K562 (cell line): ENCODE measurements at regions not wholly inside any gene's neighbourhood (a gene's known extent, or its start where the extent isn't known, plus 50 kb on each side); places are given as distances from the start of the nearest gene placed in this dataset.

Source experiments
- ATAC-seq: fragments of 200-7000 bp; cut with Tn5 transposase; 3 replicates; pipeline ENCODE4 v1.9.1; 2020; ENCODE audit warnings: moderate library complexity
- BruUV-seq: library from RNA; stranded (reverse); fragments of 400-500 nt; replicated peaks from 2 replicates; lab custom pipeline; 2021; lab: Mats Ljungman, UMichigan
- CTCF ChIA-PET: fragments of 300-600 bp; formaldehyde crosslinking; extraction: SDS; loops from one replicate; lab custom pipeline; 2021; ENCODE audit warnings: low intra/inter-chr PET ratio; lab: Yijun Ruan, JAX
- POLR2A ChIA-PET: fragments of 300-600, 350-650 bp; sonication (Branson Sonifier 250); formaldehyde crosslinking; extraction: SDS; loops from one replicate; lab custom pipeline; 2021; ENCODE audit warnings: antibody characterized with exemption, inconsistent platforms; lab: Yijun Ruan, JAX
- DNase-seq, 4 experiments: peaks; one replicate each; pipeline versions ENCODE4 v3.0.0 to v3.0.0-alpha.2; 2011 to 2018; ENCODE audit warnings: low spot score in 3 of 4, mixed read lengths in 3 of 4; ENCODE audit errors: extremely low read depth in 1 of 4
- FAIRE-seq: peaks from 2 replicates; lab custom pipeline; 2011; peaks lifted over from hg19 to GRCh38; lab: Jason Lieb, UNC
- H2AFZ ChIP-seq: 2 replicates; pipeline ENCODE4 v1.6.0; 2011; ENCODE audit warnings: low read depth, low read length, control low read depth, inconsistent platforms
- H3K27ac ChIP-seq: fragments of 200-600 bp; 3 replicates; pipeline ENCODE4 v1.8.0; 2011; ENCODE audit warnings: low read depth, mild to moderate bottlenecking, control low read depth, inconsistent platforms, low read length, moderate library complexity, mixed read lengths; ENCODE audit errors: extremely low read depth
- H3K27me3 ChIP-seq, 2 experiments: fragments of 300-600 bp in 1 of 2; 2 replicates in 1 of 2; 3 replicates in 1 of 2; pipeline versions ENCODE4 v1.6.0 to v1.8.0; 2011; ENCODE audit warnings: inconsistent platforms in 2 of 2, low read length in 2 of 2, mild to moderate bottlenecking in 1 of 2, mixed read lengths in 1 of 2, moderate library complexity in 1 of 2; ENCODE audit not compliant: control insufficient read depth in 2 of 2, insufficient read depth in 2 of 2
- H3K36me3 ChIP-seq: fragments of 300-600 bp; 3 replicates; pipeline ENCODE4 v1.8.0; 2011; ENCODE audit warnings: mild to moderate bottlenecking, low read length, inconsistent platforms; ENCODE audit not compliant: control insufficient read depth, insufficient read depth
- H3K4me1 ChIP-seq, 2 experiments: fragments of 200-600 bp in 1 of 2; replicated peaks in 1 of 2; 2 replicates in 1 of 2; 3 replicates in 1 of 2; pipeline versions ENCODE4 v1.5.1 to v1.8.0; 2011; ENCODE audit warnings: inconsistent platforms in 2 of 2, low read length in 2 of 2, mild to moderate bottlenecking in 1 of 2, mixed read lengths in 1 of 2, moderate library complexity in 1 of 2; ENCODE audit not compliant: control insufficient read depth in 2 of 2, insufficient read depth in 2 of 2
- H3K4me2 ChIP-seq: 2 replicates; pipeline ENCODE4 v1.6.1; 2011; ENCODE audit warnings: low read length, control low read depth, inconsistent platforms, mixed read lengths; ENCODE audit not compliant: insufficient read depth
- H3K4me3 ChIP-seq: fragments of 200-600 bp; sonication (generic), shearing (Covaris generic); 2 replicates; pipeline ENCODE4 v1.5.1; 2016; ENCODE audit warnings: control low read depth, inconsistent platforms
- H3K79me2 ChIP-seq: fragments of 200-600 bp; 3 replicates; pipeline ENCODE4 v1.8.0; 2011; ENCODE audit warnings: low read length, inconsistent platforms; ENCODE audit not compliant: control insufficient read depth, insufficient read depth
- H3K9ac ChIP-seq, 2 experiments: 2 replicates each; pipeline versions ENCODE4 v1.6.0 to v1.6.1; 2011; ENCODE audit warnings: low read depth in 2 of 2, low read length in 2 of 2, control low read depth in 1 of 2, inconsistent platforms in 1 of 2, mild to moderate bottlenecking in 1 of 2, mixed read lengths in 1 of 2; ENCODE audit not compliant: insufficient read depth in 1 of 2
- H3K9me1 ChIP-seq: one replicate; pipeline ENCODE4 v1.6.0; 2011; ENCODE audit warnings: inconsistent platforms, mild to moderate bottlenecking, low read length, moderate library complexity; ENCODE audit not compliant: control insufficient read depth, insufficient read depth
- H3K9me3 ChIP-seq: replicated peaks from 2 replicates; pipeline ENCODE4 v1.5.1; 2011; ENCODE audit warnings: low read depth, low read length, inconsistent platforms; ENCODE audit not compliant: control insufficient read depth, insufficient read depth
- H4K20me1 ChIP-seq: replicated peaks from 2 replicates; pipeline ENCODE4 v1.6.1; 2011; ENCODE audit warnings: low read length, inconsistent platforms, mixed read lengths; ENCODE audit not compliant: control insufficient read depth, insufficient read depth
- ATF4 ChIP-seq: fragments of 450-650 bp; formaldehyde crosslinking; IDR thresholded peaks from 2 replicates; pipeline ENCODE4 v1.4.0; 2022; ENCODE audit warnings: mild to moderate bottlenecking, moderate library complexity
- CSDE1 ChIP-seq, 2 experiments: fragments of 450-650 bp; IDR thresholded peaks; 2 replicates each; pipeline ENCODE4 v1.6.1; 2016; ENCODE audit warnings: mild to moderate bottlenecking in 1 of 2
- ETV5 ChIP-seq: sonication (generic); formaldehyde crosslinking; IDR thresholded peaks from 2 replicates; pipeline ENCODE4 v1.4.0; 2020; ENCODE audit warnings: low read depth, mild to moderate bottlenecking, missing genetic modification reagents
- EZH2 ChIP-seq: IDR thresholded peaks from 2 replicates; pipeline ENCODE4 v1.6.1; 2012; ENCODE audit warnings: low read depth, mild to moderate bottlenecking, inconsistent platforms, low read length, borderline replicate concordance
- HBP1 ChIP-seq: fragments of 450-650 bp; formaldehyde crosslinking; IDR thresholded peaks from 2 replicates; pipeline ENCODE4 v1.4.0; 2022; ENCODE audit warnings: missing genetic modification characterization
- HNRNPUL1 ChIP-seq: fragments of 200-400 bp; formaldehyde crosslinking; IDR thresholded peaks from 2 replicates; pipeline ENCODE4 v1.6.1; 2017; ENCODE audit warnings: low read length
- HOXB6 ChIP-seq: fragments of 250-450 bp; sonication (Bioruptor Pico); IDR thresholded peaks from 2 replicates; pipeline ENCODE4 v1.5.1; 2022; ENCODE audit warnings: mild to moderate bottlenecking, borderline replicate concordance
- JUNB ChIP-seq: fragments of 450-650 bp; formaldehyde crosslinking; conservative IDR thresholded peaks from 2 replicates; pipeline ENCODE4 v1.4.0; 2020; ENCODE audit warnings: mild to moderate bottlenecking
- KDM4B ChIP-seq, 2 experiments: fragments of 450-650 bp in 1 of 2; sonication (generic) in 1 of 2; IDR thresholded peaks; 2 replicates each; pipeline ENCODE4 v1.6.1; 2016 to 2017; ENCODE audit warnings: borderline replicate concordance in 2 of 2, antibody characterized with exemption in 1 of 2, low read depth in 1 of 2, mild to moderate bottlenecking in 1 of 2
- MEF2D ChIP-seq: conservative IDR thresholded peaks from 2 replicates; pipeline ENCODE4 v1.6.1; 2016; ENCODE audit warnings: low read depth, missing genetic modification characterization, missing compliant biosample characterization
- MITF ChIP-seq: IDR thresholded peaks from 2 replicates; pipeline ENCODE4 v1.6.1; 2014; ENCODE audit warnings: antibody characterized with exemption
- STAT5B ChIP-seq: fragments of 250-450 bp; sonication (Bioruptor Pico); IDR thresholded peaks from 2 replicates; pipeline ENCODE4 v1.8.0; 2021; ENCODE audit warnings: mild to moderate bottlenecking, inconsistent platforms
- TSHZ1 ChIP-seq: fragments of 250-450 bp; sonication (Bioruptor Pico); IDR thresholded peaks from 2 replicates; pipeline ENCODE4 v1.4.0; 2020; ENCODE audit warnings: mild to moderate bottlenecking, moderate library complexity
- U2AF1 ChIP-seq: fragments of 200-400 bp; formaldehyde crosslinking; optimal IDR thresholded peaks from 2 replicates; pipeline ENCODE3; 2017; ENCODE audit warnings: mild to moderate bottlenecking, low read depth, low read length, moderate library complexity
- ZNF146 ChIP-seq: IDR thresholded peaks from one replicate; pipeline ENCODE4 v1.6.1; 2018; ENCODE audit warnings: missing compliant biosample characterization; ENCODE audit not compliant: unreplicated experiment
- WGBS: fragments of 100-300 bp; shearing (Covaris generic); methylation state at CpG from one replicate; pipeline ENCODE4 v1.1.6; 2016; ENCODE audit warnings: low coverage, mixed read lengths; ENCODE audit not compliant: insufficient coverage; ENCODE audit errors: missing lambda C conversion rate; 5-methylcytosine and 5-hydroxymethylcytosine counted together
- in situ Hi-C: fragments of 300-500 bp; cut with MboI; formaldehyde crosslinking; loops from 4 replicates; pipeline ENCODE4 v1.15.0; 2018; ENCODE audit warnings: inconsistent platforms, mixed read lengths
- intact Hi-C: fragments of 100-400 bp; cut with micrococcal nuclease; formaldehyde crosslinking; loops from 2 replicates; pipeline ENCODE4 v1.14.2; 2022

GRCh38 chr4:32196950-32197688 lies 1477.0 kb downstream of the PCDH7 start:
- H3K9ac ChIP-seq: no peak overlapping the region
- POLR2A ChIA-PET: no interaction called here

More at GRCh38 chr4:32196950-32197688, 1477.0 kb downstream of the PCDH7 start:
- FAIRE-seq: no peak
- H2AFZ ChIP-seq: no peak overlapping the region
- BruUV-seq: no TSS peak
- TF ChIP-seq CSDE1 (IDR thresholded peaks at IDR 0.05) (no peak), ATF4 (CRISPR knock-in tag) (no peak), MITF (no peak), HOXB6 (CRISPR knock-in tag) (no peak), STAT5B (CRISPR knock-in tag) (no peak), TSHZ1 (CRISPR knock-in tag) (no peak), ZNF146 (no peak), HNRNPUL1 (no peak), ETV5 (CRISPR knock-in tag) (no peak), HBP1 (CRISPR knock-in tag) (no peak), JUNB (CRISPR knock-in tag) (no peak), U2AF1 (no peak), KDM4B (IDR thresholded peaks at IDR 0.05; ENCODE audit: borderline replicate concordance in 2 of 2, low read depth in 1 of 2) (no peak), MEF2D (no peak), EZH2 (no peak)
- TF ChIP-seq, all 486 proteins: peak for 0
- ATAC-seq (no peak), DNase-seq (no peak)
- no peaks in the 10 kb centered on the region for H3K9me3 ChIP-seq
- no peaks in the 10 kb centered on the region for H3K4me1 ChIP-seq
- in situ Hi-C loops: no loop called here
- H3K79me2 ChIP-seq: no peaks in the 10 kb centered on the region
- H3K4me2 ChIP-seq: no peak overlapping the region
- 55% methylated on average over 10 of the region's 10 CpGs for WGBS
- no peaks in the 10 kb centered on the region for H4K20me1 ChIP-seq
- intact Hi-C loops: no loop called here
- H3K4me3 ChIP-seq: no peak overlapping the region
- H3K27me3 ChIP-seq: no peaks in the 10 kb centered on the region
- CTCF ChIA-PET: no interaction called here
- H3K9me1 ChIP-seq: no peaks in the 10 kb centered on the region
- no peak overlapping the region for H3K27ac ChIP-seq
- no peaks in the 10 kb centered on the region for H3K36me3 ChIP-seq
